ENCODE measurements at regions not wholly inside any gene's neighbourhood (a gene's known extent, or its start where the extent isn't known, plus 50 kb on each side); places are given as distances from the start of the nearest gene placed in this dataset.

GRCh38 chr4:31228068-31228467, 507.9 kb downstream of the PCDH7 start:
- WGBS, 2 donors, result 81 to 87% methylated on average over 4 of the region's 4 CpGs
- Histone ChIP-seq H3K36me3 (ENCODE audit: control insufficient read depth in 2 of 2, insufficient read depth in 2 of 2, low read length in 1 of 2) (no peaks in the 10 kb centered on the region), H3K9me3 (ENCODE audit: control insufficient read depth in 2 of 2, insufficient read depth in 1 of 2, low read depth in 1 of 2, low read length in 1 of 2) (no peaks in the 10 kb centered on the region), H3K4me3 (ENCODE audit: low read depth in 1 of 2, low read length in 2 of 2) (no peak overlapping the region), H3K4me1 (ENCODE audit: control insufficient read depth in 2 of 2, insufficient read depth in 2 of 2, low read length in 1 of 2) (no peaks in the 10 kb centered on the region), H3K27ac (ENCODE audit: low read depth in 2 of 2, low read length in 1 of 2) (no peak overlapping the region), H3K27me3 (ENCODE audit: control insufficient read depth in 1 of 2, insufficient read depth in 2 of 2, low read length in 2 of 2) (no peaks in the 10 kb centered on the region)

DNA sequence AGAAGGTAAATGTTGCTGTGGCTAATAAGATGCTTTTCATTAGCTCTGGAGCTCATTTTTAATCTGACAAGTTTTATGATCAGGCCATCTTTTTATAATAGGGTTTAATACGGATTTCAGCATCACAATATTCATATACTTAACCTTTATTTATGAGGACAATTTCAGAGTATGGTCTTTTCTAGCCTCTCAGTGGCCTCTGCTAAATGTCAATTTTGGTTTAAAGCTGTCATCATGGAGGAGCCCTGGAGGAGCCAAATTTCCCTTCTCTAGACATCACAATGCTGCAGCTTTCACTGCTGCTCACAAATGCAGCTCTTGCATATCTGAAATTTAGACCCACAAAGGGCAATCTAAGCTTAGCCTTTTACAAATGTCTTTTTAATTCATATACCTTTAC, 510.4 kb downstream of the PCDH7 start:
- Histone ChIP-seq H3K4me3 (ENCODE audit: low read depth in 1 of 2, low read length in 2 of 2) (no peak overlapping the region), H3K27ac (ENCODE audit: low read depth in 2 of 2, low read length in 1 of 2) (no peak overlapping the region), H3K36me3 (ENCODE audit: control insufficient read depth in 2 of 2, insufficient read depth in 2 of 2, low read length in 1 of 2) (no peaks in the 10 kb centered on the region), H3K27me3 (ENCODE audit: control insufficient read depth in 1 of 2, insufficient read depth in 2 of 2, low read length in 2 of 2) (no peaks in the 10 kb centered on the region), H3K9me3 (ENCODE audit: control insufficient read depth in 2 of 2, insufficient read depth in 1 of 2, low read depth in 1 of 2, low read length in 1 of 2) (no peaks in the 10 kb centered on the region), H3K4me1 (ENCODE audit: control insufficient read depth in 2 of 2, insufficient read depth in 2 of 2, low read length in 1 of 2) (no peaks in the 10 kb centered on the region)
- 71 to 79% methylated on average over 1 of the region's 1 CpG for WGBS, 2 donors

DNA sequence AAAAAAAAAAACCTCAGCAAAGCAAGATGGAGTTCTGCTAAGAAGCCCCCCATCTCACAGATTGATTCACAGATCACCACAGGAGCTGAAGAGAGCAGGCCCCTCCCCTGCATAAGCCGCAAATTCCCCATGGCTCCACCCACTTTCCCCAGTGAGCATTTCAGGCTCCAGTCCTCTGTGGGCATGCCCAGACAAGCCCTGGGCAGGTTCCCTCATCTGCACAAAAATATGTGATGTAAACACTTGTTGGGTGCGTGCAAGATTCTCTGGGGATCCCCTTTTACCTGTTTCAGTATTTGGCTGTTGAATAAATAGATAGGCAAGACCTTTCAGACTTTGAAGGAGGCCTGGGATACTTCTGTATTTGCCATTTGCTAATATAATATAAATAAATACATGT, 514.3 kb downstream of the PCDH7 start:
- Histone ChIP-seq H3K36me3 (ENCODE audit: control insufficient read depth in 2 of 2, insufficient read depth in 2 of 2, low read length in 1 of 2) (no peaks in the 10 kb centered on the region), H3K4me1 (ENCODE audit: control insufficient read depth in 2 of 2, insufficient read depth in 2 of 2, low read length in 1 of 2) (no peaks in the 10 kb centered on the region), H3K27me3 (ENCODE audit: control insufficient read depth in 1 of 2, insufficient read depth in 2 of 2, low read length in 2 of 2) (no peaks in the 10 kb centered on the region), H3K4me3 (ENCODE audit: low read depth in 1 of 2, low read length in 2 of 2) (no peak overlapping the region), H3K9me3 (ENCODE audit: control insufficient read depth in 2 of 2, insufficient read depth in 1 of 2, low read depth in 1 of 2, low read length in 1 of 2) (peaks cover 3% of the 10 kb centered on the region in 2 donors), H3K27ac (ENCODE audit: low read depth in 2 of 2, low read length in 1 of 2) (no peak overlapping the region)
- 73 to 76% methylated on average over 2 of the region's 2 CpGs for WGBS, 2 donors

GRCh38 chr4:31234901-31235300, 514.7 kb downstream of the PCDH7 start:
- no peak overlapping the region for H3K4me3 ChIP-seq (ENCODE audit: low read depth in 1 of 2, low read length in 2 of 2)
- H3K36me3 ChIP-seq (ENCODE audit: control insufficient read depth in 2 of 2, insufficient read depth in 2 of 2, low read length in 1 of 2), result no peaks in the 10 kb centered on the region
- H3K27me3 ChIP-seq (ENCODE audit: control insufficient read depth in 1 of 2, insufficient read depth in 2 of 2, low read length in 2 of 2), result no peaks in the 10 kb centered on the region
- H3K4me1 ChIP-seq (ENCODE audit: control insufficient read depth in 2 of 2, insufficient read depth in 2 of 2, low read length in 1 of 2), result no peaks in the 10 kb centered on the region
- 35 to 51% methylated on average over 1 of the region's 1 CpG for WGBS, 2 donors
- H3K9me3 ChIP-seq (ENCODE audit: control insufficient read depth in 2 of 2, insufficient read depth in 1 of 2, low read depth in 1 of 2, low read length in 1 of 2), result peaks cover 3% of the 10 kb centered on the region in 2 donors
- no peak overlapping the region for H3K27ac ChIP-seq (ENCODE audit: low read depth in 2 of 2, low read length in 1 of 2)

DNA sequence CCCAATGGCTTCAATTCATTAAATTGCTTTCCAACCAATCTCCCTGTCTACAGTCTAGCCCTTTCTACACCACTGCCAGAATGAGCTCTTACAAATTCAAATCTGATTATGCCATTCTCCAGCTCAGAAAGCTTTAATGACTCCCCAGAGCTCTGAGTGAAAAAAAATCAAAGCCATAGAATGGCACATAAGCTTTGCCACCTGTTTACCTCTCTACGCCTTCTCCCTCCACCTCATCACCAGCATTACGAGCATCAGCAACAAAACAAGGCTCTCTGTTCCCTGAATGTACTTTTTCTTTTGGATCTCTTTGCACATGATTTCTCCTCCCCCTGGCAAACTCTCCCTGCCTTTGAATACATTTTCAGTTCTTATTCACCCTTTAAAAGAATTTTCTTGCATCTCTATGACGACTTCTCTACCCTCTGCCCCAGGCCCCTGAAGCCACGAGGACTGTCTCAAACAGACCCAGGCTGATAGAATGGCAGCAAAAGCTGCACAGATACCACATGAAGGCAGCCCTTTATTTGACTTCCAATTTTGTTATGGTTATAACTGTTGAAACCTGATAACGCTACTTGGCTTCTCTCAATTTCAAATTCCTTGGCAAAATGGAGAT, 516.0 kb downstream of the PCDH7 start:
- 79% methylated on average over 5 of the region's 5 CpGs for WGBS, 2 donors
- H3K9me3 ChIP-seq (ENCODE audit: control insufficient read depth in 2 of 2, insufficient read depth in 1 of 2, low read depth in 1 of 2, low read length in 1 of 2), result peaks cover 3% of the 10 kb centered on the region in 2 donors
- H3K4me3 ChIP-seq (ENCODE audit: low read depth in 1 of 2, low read length in 2 of 2), result no peak overlapping the region
- H3K27ac ChIP-seq (ENCODE audit: low read depth in 2 of 2, low read length in 1 of 2), result no peak overlapping the region
- no peaks in the 10 kb centered on the region for H3K27me3 ChIP-seq (ENCODE audit: control insufficient read depth in 1 of 2, insufficient read depth in 2 of 2, low read length in 2 of 2)
- H3K36me3 ChIP-seq (ENCODE audit: control insufficient read depth in 2 of 2, insufficient read depth in 2 of 2, low read length in 1 of 2), result no peaks in the 10 kb centered on the region
- H3K4me1 ChIP-seq (ENCODE audit: control insufficient read depth in 2 of 2, insufficient read depth in 2 of 2, low read length in 1 of 2), result no peaks in the 10 kb centered on the region

GRCh38 chr4:31236639-31237173, 516.5 kb downstream of the PCDH7 start:
- H3K4me3 ChIP-seq (ENCODE audit: low read depth in 1 of 2, low read length in 2 of 2), result no peak overlapping the region
- H3K27ac ChIP-seq (ENCODE audit: low read depth in 2 of 2, low read length in 1 of 2), result no peak overlapping the region
- no peaks in the 10 kb centered on the region for H3K36me3 ChIP-seq (ENCODE audit: control insufficient read depth in 2 of 2, insufficient read depth in 2 of 2, low read length in 1 of 2)
- H3K27me3 ChIP-seq (ENCODE audit: control insufficient read depth in 1 of 2, insufficient read depth in 2 of 2, low read length in 2 of 2), result no peaks in the 10 kb centered on the region
- peaks cover 3% of the 10 kb centered on the region in 2 donors for H3K9me3 ChIP-seq (ENCODE audit: control insufficient read depth in 2 of 2, insufficient read depth in 1 of 2, low read depth in 1 of 2, low read length in 1 of 2)
- H3K4me1 ChIP-seq (ENCODE audit: control insufficient read depth in 2 of 2, insufficient read depth in 2 of 2, low read length in 1 of 2), result no peaks in the 10 kb centered on the region
- WGBS, 2 donors, result 71 to 76% methylated on average over 6 of the region's 6 CpGs

DNA sequence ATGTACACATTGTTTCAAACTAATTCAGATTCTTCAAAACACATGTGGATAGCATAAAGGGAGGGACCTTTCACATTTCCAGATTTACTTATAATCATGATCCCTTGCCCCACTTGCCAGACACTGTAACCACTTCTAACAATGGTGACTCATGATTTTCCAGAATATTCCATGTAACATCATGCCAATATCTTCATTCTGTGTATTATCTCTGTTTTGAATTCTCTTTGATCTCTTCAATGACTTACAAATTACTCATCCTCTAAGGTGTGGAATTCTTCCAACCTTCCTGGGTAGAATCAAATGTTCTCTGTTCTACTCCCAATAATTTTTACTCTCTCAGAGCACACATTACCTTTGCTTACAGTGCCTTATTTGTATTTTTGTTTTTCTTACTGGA, 517.1 kb downstream of the PCDH7 start:
- H3K9me3 ChIP-seq (ENCODE audit: control insufficient read depth in 2 of 2, insufficient read depth in 1 of 2, low read depth in 1 of 2, low read length in 1 of 2), result peaks cover 3% of the 10 kb centered on the region in 2 donors
- no peak overlapping the region for H3K4me3 ChIP-seq (ENCODE audit: low read depth in 1 of 2, low read length in 2 of 2)
- no peaks in the 10 kb centered on the region for H3K27me3 ChIP-seq (ENCODE audit: control insufficient read depth in 1 of 2, insufficient read depth in 2 of 2, low read length in 2 of 2)
- no peaks in the 10 kb centered on the region for H3K36me3 ChIP-seq (ENCODE audit: control insufficient read depth in 2 of 2, insufficient read depth in 2 of 2, low read length in 1 of 2)
- H3K27ac ChIP-seq (ENCODE audit: low read depth in 2 of 2, low read length in 1 of 2), result no peak overlapping the region
- H3K4me1 ChIP-seq (ENCODE audit: control insufficient read depth in 2 of 2, insufficient read depth in 2 of 2, low read length in 1 of 2), result no peaks in the 10 kb centered on the region

GRCh38 chr4:31239886-31240285, 519.7 kb downstream of the PCDH7 start:
- peaks cover 3% of the 10 kb centered on the region in 2 donors for H3K9me3 ChIP-seq (ENCODE audit: control insufficient read depth in 2 of 2, insufficient read depth in 1 of 2, low read depth in 1 of 2, low read length in 1 of 2)
- no peaks in the 10 kb centered on the region for H3K36me3 ChIP-seq (ENCODE audit: control insufficient read depth in 2 of 2, insufficient read depth in 2 of 2, low read length in 1 of 2)
- no peaks in the 10 kb centered on the region for H3K27me3 ChIP-seq (ENCODE audit: control insufficient read depth in 1 of 2, insufficient read depth in 2 of 2, low read length in 2 of 2)
- H3K4me1 ChIP-seq (ENCODE audit: control insufficient read depth in 2 of 2, insufficient read depth in 2 of 2, low read length in 1 of 2), result no peaks in the 10 kb centered on the region
- no peak overlapping the region for H3K27ac ChIP-seq (ENCODE audit: low read depth in 2 of 2, low read length in 1 of 2)
- no peak overlapping the region for H3K4me3 ChIP-seq (ENCODE audit: low read depth in 1 of 2, low read length in 2 of 2)

GRCh38 chr4:31241504-31242106, 521.4 kb downstream of the PCDH7 start:
- H3K27me3 ChIP-seq (ENCODE audit: control insufficient read depth in 1 of 2, insufficient read depth in 2 of 2, low read length in 2 of 2), result no peaks in the 10 kb centered on the region
- peaks cover 3% of the 10 kb centered on the region in 2 donors for H3K9me3 ChIP-seq (ENCODE audit: control insufficient read depth in 2 of 2, insufficient read depth in 1 of 2, low read depth in 1 of 2, low read length in 1 of 2)
- no peak overlapping the region for H3K27ac ChIP-seq (ENCODE audit: low read depth in 2 of 2, low read length in 1 of 2)
- H3K36me3 ChIP-seq (ENCODE audit: control insufficient read depth in 2 of 2, insufficient read depth in 2 of 2, low read length in 1 of 2), result no peaks in the 10 kb centered on the region
- no peaks in the 10 kb centered on the region for H3K4me1 ChIP-seq (ENCODE audit: control insufficient read depth in 2 of 2, insufficient read depth in 2 of 2, low read length in 1 of 2)
- 85 to 88% methylated on average over 1 of the region's 1 CpG for WGBS, 2 donors
- no peak overlapping the region for H3K4me3 ChIP-seq (ENCODE audit: low read depth in 1 of 2, low read length in 2 of 2)

- Histone ChIP-seq H3K27ac (ENCODE audit: low read depth in 2 of 2, low read length in 1 of 2) (no peak overlapping the region), H3K4me1 (ENCODE audit: control insufficient read depth in 2 of 2, insufficient read depth in 2 of 2, low read length in 1 of 2) (no peaks in the 10 kb centered on the region), H3K36me3 (ENCODE audit: control insufficient read depth in 2 of 2, insufficient read depth in 2 of 2, low read length in 1 of 2) (no peaks in the 10 kb centered on the region), H3K27me3 (ENCODE audit: control insufficient read depth in 1 of 2, insufficient read depth in 2 of 2, low read length in 2 of 2) (peaks cover 0 to 2% of the 10 kb centered on the region in 2 donors), H3K4me3 (ENCODE audit: low read depth in 1 of 2, low read length in 2 of 2) (no peak overlapping the region), H3K9me3 (ENCODE audit: control insufficient read depth in 2 of 2, insufficient read depth in 1 of 2, low read depth in 1 of 2, low read length in 1 of 2) (no peaks in the 10 kb centered on the region)
- WGBS, 2 donors, result 48 to 55% methylated on average over 1 of the region's 1 CpG
These were observed 526.7 kb downstream of the PCDH7 start for GRCh38 chr4:31246856-31247255.

All from esophagus (tissue), 2 donors.